ENCODE measurements at regions not wholly inside any gene's neighbourhood (a gene's known extent, or its start where the extent isn't known, plus 50 kb on each side); places are given as distances from the start of the nearest gene placed in this dataset.

GRCh38 chr10:64067009-64067606, 545.9 kb downstream of the REEP3 start:
- H3K27ac ChIP-seq: no peak overlapping the region

GRCh38 chr10:64067859-64068258, 546.7 kb downstream of the REEP3 start:
- 86 to 92% (median 91%) methylated on average over 2 of the region's 2 CpGs for WGBS, 3 donors
- no peak for DNase-seq
- no peak overlapping the region for H3K4me3 ChIP-seq
- H3K27ac ChIP-seq: no peak overlapping the region
- H3K9me3 ChIP-seq: no peaks in the 10 kb centered on the region
- no peaks in the 10 kb centered on the region for H3K36me3 ChIP-seq
- no peaks in the 10 kb centered on the region for H3K4me1 ChIP-seq (ENCODE audit: insufficient read depth)
- no peaks in the 10 kb centered on the region for H3K27me3 ChIP-seq
- no peak for TF ChIP-seq POLR2A (IDR thresholded peaks at IDR 0.05)
- TF ChIP-seq EP300 (IDR thresholded peaks at IDR 0.05): no peak
- TF ChIP-seq CTCF (IDR thresholded peaks at IDR 0.05): no peak
- intact Hi-C loops (cut with DNase I): no loop called here

More at GRCh38 chr10:64067009-64067606, 545.9 kb downstream of the REEP3 start:
- no peaks in the 10 kb centered on the region for H3K27me3 ChIP-seq
- no peak for DNase-seq
- no peaks in the 10 kb centered on the region for H3K36me3 ChIP-seq
- no peak overlapping the region for H3K4me3 ChIP-seq
- H3K9me3 ChIP-seq: no peaks in the 10 kb centered on the region
- 6 to 8% (median 8%) methylated on average over 4 of the region's 4 CpGs for WGBS, 3 donors
- TF ChIP-seq EP300 (IDR thresholded peaks at IDR 0.05): no peak
- H3K4me1 ChIP-seq (ENCODE audit: insufficient read depth): no peaks in the 10 kb centered on the region
- intact Hi-C loops (cut with DNase I): no loop called here

- no peaks in the 10 kb centered on the region for H3K36me3 ChIP-seq
- H3K27ac ChIP-seq: no peak overlapping the region
- intact Hi-C loops (cut with DNase I): no loop called here
- no peak overlapping the region for H3K4me3 ChIP-seq
- no peak for DNase-seq
- no peaks in the 10 kb centered on the region for H3K9me3 ChIP-seq
- no peaks in the 10 kb centered on the region for H3K27me3 ChIP-seq
- no peak for TF ChIP-seq CTCF (IDR thresholded peaks at IDR 0.05)
- no peak for TF ChIP-seq POLR2A (IDR thresholded peaks at IDR 0.05)
- H3K4me1 ChIP-seq (ENCODE audit: insufficient read depth): no peaks in the 10 kb centered on the region
- WGBS, 3 donors: 71 to 77% (median 75%) methylated on average over 1 of the region's 1 CpG
Measured at GRCh38 chr10:64070241-64070640, 549.0 kb downstream of the REEP3 start.

- no peak for DNase-seq
- Histone ChIP-seq H3K27ac (no peak overlapping the region), H3K27me3 (no peaks in the 10 kb centered on the region), H3K36me3 (no peaks in the 10 kb centered on the region), H3K9me3 (no peaks in the 10 kb centered on the region), H3K4me1 (ENCODE audit: insufficient read depth) (no peaks in the 10 kb centered on the region), H3K4me3 (no peak overlapping the region)
- 31 to 40% (median 37%) methylated on average over 5 of the region's 5 CpGs for WGBS, 3 donors
- TF ChIP-seq EP300 (IDR thresholded peaks at IDR 0.05) (no peak), CTCF (IDR thresholded peaks at IDR 0.05) (no peak), POLR2A (IDR thresholded peaks at IDR 0.05) (no peak)
- intact Hi-C loops (cut with DNase I): no loop called here
Measured at GRCh38 chr10:64071218-64071617, 550.0 kb downstream of the REEP3 start.

- DNase-seq: no peak
- WGBS, 3 donors: 93 to 96% (median 96%) methylated on average over 2 of the region's 2 CpGs
Measured at GRCh38 chr10:64075604-64076003, 554.4 kb downstream of the REEP3 start.

More at GRCh38 chr10:64075604-64076003, 554.4 kb downstream of the REEP3 start:
- H3K4me1 ChIP-seq (ENCODE audit: insufficient read depth): no peaks in the 10 kb centered on the region
- intact Hi-C loops (cut with DNase I): no loop called here
- H3K36me3 ChIP-seq: no peaks in the 10 kb centered on the region
- no peak overlapping the region for H3K27ac ChIP-seq
- H3K27me3 ChIP-seq: no peaks in the 10 kb centered on the region
- H3K4me3 ChIP-seq: no peak overlapping the region
- H3K9me3 ChIP-seq: no peaks in the 10 kb centered on the region
- TF ChIP-seq EP300 (IDR thresholded peaks at IDR 0.05): no peak
- no peak for TF ChIP-seq CTCF (IDR thresholded peaks at IDR 0.05)
- TF ChIP-seq POLR2A (IDR thresholded peaks at IDR 0.05): no peak
